Erythroblast (primary cell): ENCODE measurements at regions not wholly inside any gene's neighbourhood (a gene's known extent, or its start where the extent isn't known, plus 50 kb on each side); places are given as distances from the start of the nearest gene placed in this dataset.

ENCODE experiments used
- GATA1 ChIP-seq: IDR thresholded peaks from 2 replicates; pipeline ENCODE4 v1.6.1; 2011; ENCODE audit warnings: low read depth, mild to moderate bottlenecking, control low read depth, low read length, moderate library complexity
- POLR2A ChIP-seq: IDR thresholded peaks from 2 replicates; pipeline ENCODE4 v1.6.1; 2011; ENCODE audit warnings: mild to moderate bottlenecking, low read length

GRCh38 chr9:17025281-17025680 is 109.6 kb upstream of the CNTLN start:
- TF ChIP-seq POLR2A (no peak), GATA1 (no peak)
